ENCODE measurements at regions not wholly inside any gene's neighbourhood (a gene's known extent, or its start where the extent isn't known, plus 50 kb on each side); places are given as distances from the start of the nearest gene placed in this dataset.

- ChIA-PET CTCF (no interaction called here), POLR2A (no interaction called here)
- H3K36me3 ChIP-seq (ENCODE audit: control insufficient read depth in 2 of 2, insufficient read depth in 1 of 2, low read length in 2 of 2): no peaks in the 10 kb centered on the region
- no peak for TF ChIP-seq ZNF239 (tag by site-specific recombination; IDR thresholded peaks at IDR 0.05)
- no peak overlapping the region for H3K4me3 ChIP-seq (ENCODE audit: low read depth, low read length)
- H3K27ac ChIP-seq (ENCODE audit: extremely low read depth, low read depth, low read length): no peak overlapping the region
- no peaks in the 10 kb centered on the region for H3K4me1 ChIP-seq (ENCODE audit: control insufficient read depth, insufficient read depth, low read length)
- no peaks in the 10 kb centered on the region for H3K9me3 ChIP-seq (ENCODE audit: control insufficient read depth, insufficient read depth, low read depth, low read length)
These were observed 872.0 kb downstream of the BRD1 start for GRCh38 chr22:48955351-48956311.

DNA sequence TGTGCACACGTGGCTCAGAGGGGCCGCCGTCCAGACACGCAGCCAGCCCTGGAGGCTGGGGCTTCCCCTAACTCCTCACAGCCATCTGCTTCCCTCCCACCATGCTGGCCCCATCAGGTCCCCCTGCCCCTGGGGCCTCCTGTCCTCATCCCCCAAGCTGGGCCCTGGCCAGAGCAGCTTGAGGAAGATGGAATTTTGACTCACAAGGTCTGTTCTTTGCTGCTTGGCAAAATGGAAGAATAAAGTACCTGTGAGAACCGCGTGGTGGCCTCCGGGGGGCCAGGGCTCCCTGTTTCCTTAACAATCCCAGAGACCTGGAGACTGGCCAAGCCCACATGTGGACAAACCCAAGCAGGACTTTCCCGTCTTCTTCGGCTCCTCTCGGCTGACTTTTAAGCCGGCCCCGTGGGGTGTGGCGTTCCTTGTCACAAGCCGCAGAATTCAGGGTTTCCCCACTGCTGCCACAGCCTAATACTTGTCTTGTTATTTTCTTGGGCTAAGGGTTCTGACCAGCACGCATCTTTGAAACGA lies 872.8 kb downstream of the BRD1 start:
- H3K36me3 ChIP-seq (ENCODE audit: control insufficient read depth in 2 of 2, insufficient read depth in 1 of 2, low read length in 2 of 2): no peaks in the 10 kb centered on the region
- no peak overlapping the region for H3K27ac ChIP-seq (ENCODE audit: extremely low read depth, low read depth, low read length)
- no peak overlapping the region for H3K4me3 ChIP-seq (ENCODE audit: low read depth, low read length)
- ChIA-PET CTCF (no interaction called here), POLR2A (interaction anchor here (0.5 kb wide), 1 partner anchor 1342 kb away, joined by 4 read pairs; no protein-coding TSS in a partner anchor)
- H3K4me1 ChIP-seq (ENCODE audit: control insufficient read depth, insufficient read depth, low read length): no peaks in the 10 kb centered on the region
- no peaks in the 10 kb centered on the region for H3K9me3 ChIP-seq (ENCODE audit: control insufficient read depth, insufficient read depth, low read depth, low read length)
- TF ChIP-seq, protein P1, sequence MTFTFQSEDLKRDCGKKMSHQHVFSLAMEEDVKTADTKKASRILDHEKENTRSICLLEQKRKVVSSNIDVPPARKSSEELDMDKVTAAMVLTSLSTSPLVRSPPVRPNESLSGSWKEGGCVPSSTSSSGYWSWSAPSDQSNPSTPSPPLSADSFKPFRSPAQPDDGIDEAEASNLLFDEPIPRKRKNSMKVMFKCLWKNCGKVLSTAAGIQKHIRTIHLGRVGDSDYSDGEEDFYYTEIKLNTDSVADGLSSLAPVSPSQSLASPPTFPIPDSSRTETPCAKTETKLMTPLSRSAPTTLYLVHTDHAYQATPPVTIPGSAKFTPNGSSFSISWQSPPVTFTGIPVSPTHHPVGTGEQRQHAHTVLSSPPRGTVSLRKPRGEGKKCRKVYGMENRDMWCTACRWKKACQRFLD (tag by site-specific recombination; IDR thresholded peaks at IDR 0.05): no peak
- TF ChIP-seq SP2 (tag by site-specific recombination; IDR thresholded peaks at IDR 0.05) (no peak), ZNF133 (tag by site-specific recombination; IDR thresholded peaks at IDR 0.05) (no peak), KLF8 (tag by site-specific recombination; IDR thresholded peaks at IDR 0.05) (no peak), ZNF658 (tag by site-specific recombination; IDR thresholded peaks at IDR 0.05) (no peak), ZNF350 (tag by site-specific recombination; IDR thresholded peaks at IDR 0.05) (no peak), ZNF404 (tag by site-specific recombination; IDR thresholded peaks at IDR 0.05) (no peak), ZNF791 (tag by site-specific recombination; IDR thresholded peaks at IDR 0.05) (no peak), BCL11A (tag by site-specific recombination; IDR thresholded peaks at IDR 0.05; ENCODE audit: low read depth) (no peak), ZNF239 (tag by site-specific recombination; IDR thresholded peaks at IDR 0.05) (no peak), ZNF416 (tag by site-specific recombination; IDR thresholded peaks at IDR 0.05) (no peak)
- TF ChIP-seq, protein P2, sequence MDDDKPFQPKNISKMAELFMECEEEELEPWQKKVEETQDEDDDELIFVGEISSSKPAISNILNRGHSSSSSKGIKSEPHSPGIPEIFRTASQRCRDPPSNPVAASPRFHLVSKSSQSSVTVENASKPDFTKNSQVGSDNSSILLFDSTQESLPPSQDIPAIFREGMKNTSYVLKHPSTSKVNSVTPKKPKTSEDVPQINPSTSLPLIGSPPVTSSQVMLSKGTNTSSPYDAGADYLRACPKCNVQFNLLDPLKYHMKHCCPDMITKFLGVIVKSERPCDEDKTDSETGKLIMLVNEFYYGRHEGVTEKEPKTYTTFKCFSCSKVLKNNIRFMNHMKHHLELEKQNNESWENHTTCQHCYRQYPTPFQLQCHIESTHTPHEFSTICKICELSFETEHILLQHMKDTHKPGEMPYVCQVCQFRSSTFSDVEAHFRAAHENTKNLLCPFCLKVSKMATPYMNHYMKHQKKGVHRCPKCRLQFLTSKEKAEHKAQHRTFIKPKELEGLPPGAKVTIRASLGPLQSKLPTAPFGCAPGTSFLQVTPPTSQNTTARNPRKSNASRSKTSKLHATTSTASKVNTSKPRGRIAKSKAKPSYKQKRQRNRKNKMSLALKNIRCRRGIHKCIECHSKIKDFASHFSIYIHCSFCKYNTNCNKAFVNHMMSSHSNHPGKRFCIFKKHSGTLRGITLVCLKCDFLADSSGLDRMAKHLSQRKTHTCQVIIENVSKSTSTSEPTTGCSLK (tag by site-specific recombination; IDR thresholded peaks at IDR 0.05): no peak
- TF ChIP-seq, protein P3, sequence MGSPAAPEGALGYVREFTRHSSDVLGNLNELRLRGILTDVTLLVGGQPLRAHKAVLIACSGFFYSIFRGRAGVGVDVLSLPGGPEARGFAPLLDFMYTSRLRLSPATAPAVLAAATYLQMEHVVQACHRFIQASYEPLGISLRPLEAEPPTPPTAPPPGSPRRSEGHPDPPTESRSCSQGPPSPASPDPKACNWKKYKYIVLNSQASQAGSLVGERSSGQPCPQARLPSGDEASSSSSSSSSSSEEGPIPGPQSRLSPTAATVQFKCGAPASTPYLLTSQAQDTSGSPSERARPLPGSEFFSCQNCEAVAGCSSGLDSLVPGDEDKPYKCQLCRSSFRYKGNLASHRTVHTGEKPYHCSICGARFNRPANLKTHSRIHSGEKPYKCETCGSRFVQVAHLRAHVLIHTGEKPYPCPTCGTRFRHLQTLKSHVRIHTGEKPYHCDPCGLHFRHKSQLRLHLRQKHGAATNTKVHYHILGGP (tag by site-specific recombination; IDR thresholded peaks at IDR 0.05): no peak

DNA sequence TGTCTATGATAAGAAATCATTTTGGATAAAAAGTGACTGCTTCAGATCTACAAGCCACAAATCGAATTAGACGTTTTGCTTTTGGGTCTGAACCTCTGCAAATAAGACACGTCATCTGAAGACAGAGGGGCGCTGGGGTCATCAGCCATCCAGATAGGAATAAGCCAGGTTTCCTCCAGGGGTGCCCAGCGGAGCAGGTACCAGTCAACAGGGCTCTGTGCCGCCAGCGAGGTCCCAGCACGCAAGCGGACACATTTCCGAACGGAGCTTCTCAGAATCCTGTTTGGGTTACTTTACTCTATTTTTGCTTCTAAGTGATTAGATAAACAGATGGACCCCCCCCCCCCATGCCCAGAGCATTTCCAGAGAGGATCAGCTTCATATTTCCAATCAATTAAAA lies 873.8 kb downstream of the BRD1 start:
- no peak overlapping the region for H3K27ac ChIP-seq (ENCODE audit: extremely low read depth, low read depth, low read length)
- POLR2A ChIA-PET: no interaction called here
- CTCF ChIA-PET: interaction anchor here (0.6 to 1.3 kb wide), 3 partner anchors 9 to 612 kb away, joined by 3 read pairs; no protein-coding TSS in a partner anchor
- TF ChIP-seq ZNF140 (tag by site-specific recombination; IDR thresholded peaks at IDR 0.05): no peak
- H3K36me3 ChIP-seq (ENCODE audit: control insufficient read depth in 2 of 2, insufficient read depth in 1 of 2, low read length in 2 of 2): no peaks in the 10 kb centered on the region
- H3K4me1 ChIP-seq (ENCODE audit: control insufficient read depth, insufficient read depth, low read length): no peaks in the 10 kb centered on the region
- H3K9me3 ChIP-seq (ENCODE audit: control insufficient read depth, insufficient read depth, low read depth, low read length): no peaks in the 10 kb centered on the region
- no peak overlapping the region for H3K4me3 ChIP-seq (ENCODE audit: low read depth, low read length)
